ENCODE measurements at regions not wholly inside any gene's neighbourhood (a gene's known extent, or its start where the extent isn't known, plus 50 kb on each side); places are given as distances from the start of the nearest gene placed in this dataset.

DNA sequence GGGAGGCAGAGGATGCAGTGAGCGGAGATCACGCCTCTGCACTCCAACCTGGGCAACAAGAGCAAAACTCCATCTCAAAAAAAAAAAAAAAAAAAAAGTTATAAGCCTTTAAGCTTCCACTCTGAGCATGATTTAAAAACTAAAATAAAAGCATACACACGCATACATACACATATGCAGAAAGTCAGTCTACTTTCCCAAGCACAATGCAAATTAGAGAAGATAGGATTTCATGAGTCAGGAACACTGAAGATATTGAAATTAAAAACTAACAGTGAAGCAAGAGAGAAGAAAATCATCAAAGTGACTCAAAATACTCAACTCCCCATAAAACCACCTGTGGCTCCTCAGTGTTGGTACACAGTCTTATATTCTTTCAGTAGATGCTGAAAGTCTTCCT, 1009.5 kb upstream of the WWC1 start:
- TF ChIP-seq, protein P1, sequence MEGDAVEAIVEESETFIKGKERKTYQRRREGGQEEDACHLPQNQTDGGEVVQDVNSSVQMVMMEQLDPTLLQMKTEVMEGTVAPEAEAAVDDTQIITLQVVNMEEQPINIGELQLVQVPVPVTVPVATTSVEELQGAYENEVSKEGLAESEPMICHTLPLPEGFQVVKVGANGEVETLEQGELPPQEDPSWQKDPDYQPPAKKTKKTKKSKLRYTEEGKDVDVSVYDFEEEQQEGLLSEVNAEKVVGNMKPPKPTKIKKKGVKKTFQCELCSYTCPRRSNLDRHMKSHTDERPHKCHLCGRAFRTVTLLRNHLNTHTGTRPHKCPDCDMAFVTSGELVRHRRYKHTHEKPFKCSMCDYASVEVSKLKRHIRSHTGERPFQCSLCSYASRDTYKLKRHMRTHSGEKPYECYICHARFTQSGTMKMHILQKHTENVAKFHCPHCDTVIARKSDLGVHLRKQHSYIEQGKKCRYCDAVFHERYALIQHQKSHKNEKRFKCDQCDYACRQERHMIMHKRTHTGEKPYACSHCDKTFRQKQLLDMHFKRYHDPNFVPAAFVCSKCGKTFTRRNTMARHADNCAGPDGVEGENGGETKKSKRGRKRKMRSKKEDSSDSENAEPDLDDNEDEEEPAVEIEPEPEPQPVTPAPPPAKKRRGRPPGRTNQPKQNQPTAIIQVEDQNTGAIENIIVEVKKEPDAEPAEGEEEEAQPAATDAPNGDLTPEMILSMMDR (optimal IDR thresholded peaks at IDR 0.05 in 1 of 3, IDR thresholded peaks at IDR 0.05 in 1 of 3, conservative IDR thresholded peaks at IDR 0.05 in 1 of 3; ENCODE audit: extremely low read depth in 1 of 3, insufficient read depth in 2 of 3, low read length in 3 of 3) = no peak
- TF ChIP-seq EZH2 (IDR thresholded peaks at IDR 0.05; ENCODE audit: low read length) = no peak

Data from keratinocyte (primary cell).